ENCODE measurements at regions not wholly inside any gene's neighbourhood (a gene's known extent, or its start where the extent isn't known, plus 50 kb on each side); places are given as distances from the start of the nearest gene placed in this dataset.
"Not testable (repeated sequence)": the region's sequence is repeated elsewhere in the genome, so short reads cannot be mapped to it uniquely, and the experiment has no call there.

DNA sequence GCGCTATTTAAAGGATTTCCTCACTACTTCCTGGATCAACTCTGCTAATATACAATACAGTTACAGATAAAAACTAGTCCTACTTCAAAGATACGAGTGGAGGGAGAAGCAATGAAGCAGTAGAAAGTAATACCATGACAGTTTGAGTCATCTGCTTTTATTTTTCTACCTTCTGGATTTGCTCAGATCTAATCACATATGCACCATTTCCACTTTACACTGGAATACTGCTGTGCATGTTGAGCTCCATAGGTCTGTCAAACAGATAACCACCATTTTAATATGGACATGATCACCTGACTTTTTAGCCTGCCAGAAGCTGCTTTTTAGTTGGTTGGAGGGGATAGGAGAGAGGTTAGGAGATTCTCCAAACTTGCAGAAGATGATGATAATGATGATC, 92.5 kb downstream of the MMUT start:
- no peak for DNase-seq

DNA sequence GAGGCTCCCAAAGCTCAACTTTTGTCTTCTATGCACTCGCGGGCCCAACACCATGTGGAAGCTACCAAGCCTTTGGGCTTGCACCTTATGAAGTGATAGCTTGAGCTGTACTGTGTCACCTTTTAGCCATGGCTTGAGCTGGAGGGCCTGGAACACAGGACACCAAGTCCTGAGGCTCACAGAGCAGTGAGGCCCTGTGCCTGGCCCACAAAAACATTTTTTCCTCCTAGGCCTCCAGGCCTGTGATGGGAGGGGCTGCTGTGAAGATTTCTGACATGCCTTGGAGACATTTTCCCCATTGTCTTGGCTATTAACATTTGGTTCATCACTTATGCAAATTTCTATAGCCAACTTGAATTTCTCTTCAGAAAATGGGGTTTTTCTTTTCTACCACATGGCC, 96.5 kb downstream of the MMUT start:
- DNase-seq = no peak

DNA sequence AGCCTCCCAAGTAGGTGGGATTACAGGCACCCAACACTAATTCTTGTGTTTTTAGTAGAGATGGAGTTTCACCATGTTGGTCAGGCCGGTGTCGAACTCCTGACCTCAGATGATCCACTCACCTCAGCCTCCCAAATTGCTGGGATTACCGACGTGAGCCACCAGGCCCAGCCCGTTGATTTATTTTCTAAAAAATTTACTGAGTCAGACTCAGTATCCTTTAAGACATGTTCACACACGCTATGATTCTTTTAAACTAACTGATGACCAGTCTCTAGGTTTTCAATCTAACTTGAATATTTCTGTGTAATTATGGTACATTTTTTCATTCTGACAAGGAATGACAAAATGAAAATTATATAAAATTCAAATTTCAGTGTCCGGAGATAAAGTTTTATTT, 114.5 kb downstream of the MMUT start:
- DNase-seq = no peak

DNA sequence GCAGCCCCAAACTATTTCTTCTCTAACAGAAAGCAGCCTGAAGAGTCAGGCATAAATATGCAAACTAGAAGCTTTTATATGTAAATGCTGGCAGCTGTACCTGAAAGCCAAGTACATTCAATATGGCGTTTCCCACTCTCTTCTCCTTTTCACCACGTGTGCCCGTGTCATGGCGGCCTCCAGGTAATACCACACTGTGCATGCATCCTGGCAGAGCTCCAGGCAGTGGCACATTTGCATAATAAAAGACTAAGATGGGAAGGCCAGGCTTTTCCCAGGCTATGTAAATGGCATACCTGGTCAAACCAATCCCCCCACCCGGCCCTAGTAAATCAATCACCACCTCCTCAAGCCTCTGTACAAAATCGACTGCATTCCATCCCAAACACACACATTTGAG, 120.6 kb downstream of the MMUT start:
- no peak for DNase-seq

DNA sequence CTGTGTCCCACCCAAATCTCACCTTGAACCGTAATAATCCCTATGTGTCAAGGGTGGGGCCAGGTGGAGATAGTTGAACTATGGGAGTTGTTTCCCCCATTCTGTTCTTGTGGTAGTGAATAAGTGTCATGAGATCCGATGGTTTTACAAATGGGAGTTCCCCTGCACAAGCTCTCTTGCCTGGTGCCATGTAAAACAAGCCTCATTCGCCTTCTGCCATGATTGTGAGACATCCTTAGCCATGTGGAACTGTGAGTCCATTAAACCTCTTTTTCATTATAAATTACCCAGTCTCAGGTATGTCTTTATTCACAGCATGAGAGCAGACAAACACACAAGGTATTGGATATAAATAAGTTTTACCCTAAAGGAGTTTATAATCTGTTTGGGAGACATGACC, 121.2 kb downstream of the MMUT start:
- DNase-seq = no peak

DNA sequence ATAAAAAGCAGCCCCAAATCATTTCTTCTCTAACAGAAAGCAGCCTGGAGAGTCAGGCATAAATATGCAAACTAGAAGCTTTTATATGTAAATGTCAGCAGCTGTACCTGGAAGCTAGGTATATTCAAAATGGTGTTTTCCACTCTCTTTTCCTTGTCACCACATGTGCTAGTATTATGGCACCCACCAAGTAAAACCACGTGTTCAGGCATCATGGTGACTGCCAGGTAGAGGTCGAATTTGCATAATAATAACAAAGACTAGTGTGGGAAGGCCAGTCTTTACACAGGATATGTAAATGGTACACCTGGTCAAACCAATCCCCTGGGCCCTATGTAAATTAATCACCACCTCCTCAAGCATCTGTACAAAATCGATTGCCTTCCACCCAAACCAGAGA, 124.0 kb downstream of the MMUT start:
- DNase-seq = no peak

DNA sequence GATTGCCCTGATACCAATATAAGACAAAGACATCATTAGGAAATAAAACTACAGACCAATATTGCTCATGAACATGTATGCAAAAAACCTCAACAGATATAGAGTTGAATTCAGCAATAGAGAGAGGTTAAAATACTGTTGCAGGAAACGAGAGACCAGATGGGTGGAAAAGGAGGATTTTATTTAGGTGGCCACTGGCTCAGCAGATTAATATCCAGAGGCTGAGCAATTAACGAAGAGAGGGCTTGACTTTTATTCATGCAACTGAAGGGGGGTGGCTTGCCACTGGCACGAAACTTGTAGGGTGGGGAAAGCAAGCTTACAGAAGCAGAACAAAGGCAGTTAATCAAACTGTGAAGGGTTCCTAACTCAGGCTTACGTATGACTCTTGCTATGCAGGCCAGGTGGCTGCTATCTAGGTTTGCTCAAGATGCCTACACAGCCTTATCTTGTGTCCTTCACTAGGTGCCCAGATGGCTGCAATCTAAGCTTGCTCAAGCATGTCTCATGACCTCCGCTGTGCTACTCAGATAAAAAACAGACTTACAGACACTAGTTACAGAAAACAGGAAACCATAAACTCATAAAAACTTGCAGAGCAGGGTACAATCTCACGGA, 126.4 kb downstream of the MMUT start:
- DNase-seq = no peak

DNA sequence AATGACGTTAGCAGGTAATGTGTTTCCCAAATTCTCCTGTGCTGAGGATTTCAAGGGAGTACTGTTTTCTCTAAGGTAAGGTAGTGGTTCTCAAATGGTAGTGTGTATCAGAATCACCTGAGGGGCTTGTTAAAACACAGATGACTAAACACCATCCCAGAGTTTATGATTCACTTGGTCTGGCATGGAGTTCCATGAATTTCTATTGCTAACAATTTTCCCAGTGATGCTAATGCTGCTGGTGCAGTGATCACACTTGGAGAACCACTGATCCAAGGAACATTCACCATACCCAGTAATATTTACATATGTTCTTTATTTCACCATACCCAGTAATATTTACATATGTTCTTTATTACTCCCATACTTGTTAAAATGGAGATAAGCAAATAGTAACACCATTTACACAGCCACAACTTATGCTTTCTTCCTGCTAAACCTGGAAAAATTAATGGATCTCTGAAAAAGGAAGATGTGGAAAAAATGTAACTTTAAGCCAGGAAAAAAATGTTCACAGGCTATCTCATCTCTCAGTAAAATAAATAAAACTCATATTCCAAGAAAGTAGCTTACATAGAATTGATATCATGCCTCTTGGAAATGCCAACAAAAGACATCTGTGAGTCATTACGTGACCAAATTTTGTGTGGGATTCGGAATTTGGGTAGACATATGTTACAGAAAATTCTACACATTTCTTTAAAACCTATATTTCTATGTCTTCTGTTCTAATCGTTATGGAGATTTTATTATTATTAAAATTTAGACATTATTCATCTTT, 129.5 kb downstream of the MMUT start:
- DNase-seq = no peak

DNA sequence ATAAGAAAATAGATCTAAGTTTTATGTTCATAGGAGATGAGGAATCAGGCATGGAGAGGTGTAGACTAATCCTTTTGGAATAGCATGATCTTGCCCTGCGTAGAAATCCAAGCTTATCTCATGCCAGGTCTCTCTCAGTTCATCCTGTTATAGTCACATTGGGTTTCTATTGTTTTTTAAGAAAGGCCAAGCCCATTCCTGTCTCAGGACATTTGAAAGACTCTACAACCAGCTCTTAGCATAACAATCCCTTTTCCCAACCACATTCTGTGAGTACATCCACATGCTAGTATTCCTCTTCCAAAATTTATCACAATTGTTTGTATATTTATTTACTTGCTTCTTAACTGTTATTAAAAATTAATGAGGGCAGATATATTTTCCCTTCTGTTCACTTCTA, 130.3 kb downstream of the MMUT start:
- no peak for DNase-seq

DNA sequence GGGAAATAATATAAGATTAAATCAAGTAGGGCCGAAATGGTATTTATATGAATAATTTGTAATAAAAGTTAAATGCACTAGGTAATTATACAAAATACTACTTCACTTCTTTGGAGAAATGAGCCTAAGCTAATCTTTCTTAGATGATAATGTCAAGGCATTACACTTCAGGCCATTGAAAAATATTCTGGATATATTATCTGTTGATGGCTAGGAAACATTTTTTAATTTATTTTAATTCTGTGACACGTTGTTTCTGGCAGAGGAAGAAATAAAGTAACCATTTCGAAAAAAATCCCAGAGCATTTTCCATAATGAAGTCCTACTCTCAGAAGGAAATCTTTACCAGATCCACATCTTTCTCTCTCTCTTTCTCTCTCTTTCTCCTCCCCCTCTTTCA, 133.9 kb downstream of the MMUT start:
- no peak for DNase-seq

DNA sequence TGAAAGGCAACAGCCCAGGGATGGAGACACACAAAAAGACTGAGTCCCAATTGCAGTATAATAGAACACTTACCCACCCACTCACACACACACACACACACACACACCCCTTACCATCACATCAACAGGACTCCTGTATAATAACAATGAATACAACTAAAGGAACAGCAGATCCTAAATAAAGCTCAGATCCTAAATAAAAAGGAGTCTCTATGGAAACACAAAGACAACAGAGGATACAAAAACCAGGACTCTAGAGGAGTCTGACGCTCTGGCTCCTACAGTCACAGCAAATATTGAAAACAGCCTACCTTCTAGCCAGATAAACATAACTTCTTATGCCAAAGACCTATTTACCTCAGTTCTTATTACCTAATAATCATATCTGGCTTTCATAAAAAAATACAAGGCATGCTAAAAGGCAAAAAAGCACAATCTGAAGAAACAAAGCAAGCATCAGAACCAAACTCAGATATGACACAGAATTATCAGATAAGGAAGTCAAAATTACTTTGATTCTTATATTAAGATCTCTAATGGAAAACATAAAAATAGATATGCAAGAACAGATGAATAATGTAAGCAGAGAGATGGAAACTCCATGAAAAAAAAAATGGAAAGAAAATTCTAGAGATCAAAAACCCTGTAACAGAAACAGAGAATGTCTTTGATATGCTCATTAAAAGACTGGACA, 134.9 kb downstream of the MMUT start:
- no peak for DNase-seq

DNA sequence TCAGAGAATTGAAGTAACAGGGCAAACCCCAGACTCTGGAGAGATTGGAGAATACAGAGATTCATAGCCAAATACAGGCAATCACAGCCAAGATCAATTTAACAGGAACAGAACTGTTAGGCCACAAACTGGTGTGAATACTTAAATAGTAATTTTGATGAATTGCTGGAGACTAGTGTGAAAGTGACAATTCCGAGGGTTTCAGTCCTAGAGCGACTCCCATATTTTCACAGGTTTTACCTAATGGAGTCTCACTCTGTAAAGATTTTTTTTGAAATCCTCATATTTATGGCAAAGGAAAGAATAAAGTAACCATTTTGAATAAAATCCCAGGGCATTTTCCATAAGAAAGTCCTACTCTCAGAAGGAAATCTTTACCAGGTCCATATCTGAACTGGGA, 135.5 kb downstream of the MMUT start:
- DNase-seq = no peak

DNA sequence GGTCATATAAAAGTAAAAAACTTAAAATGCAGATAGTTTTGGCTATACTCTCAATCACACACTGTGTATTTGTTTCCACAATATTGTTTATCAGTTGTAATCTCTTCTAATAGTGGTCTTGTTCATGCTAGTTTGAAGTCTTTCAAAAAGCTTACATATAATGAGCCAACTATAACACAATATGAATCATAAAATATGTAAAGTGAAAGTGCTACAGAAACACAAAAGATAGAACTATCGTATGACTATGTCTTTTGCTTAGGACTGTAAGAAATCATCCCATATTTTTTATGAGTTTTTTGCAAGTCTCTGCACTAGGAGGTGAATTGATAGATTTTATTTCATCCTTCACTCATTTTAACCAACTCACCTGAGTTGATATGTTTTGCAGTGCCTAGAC, 136.0 kb downstream of the MMUT start:
- no peak for DNase-seq

DNA sequence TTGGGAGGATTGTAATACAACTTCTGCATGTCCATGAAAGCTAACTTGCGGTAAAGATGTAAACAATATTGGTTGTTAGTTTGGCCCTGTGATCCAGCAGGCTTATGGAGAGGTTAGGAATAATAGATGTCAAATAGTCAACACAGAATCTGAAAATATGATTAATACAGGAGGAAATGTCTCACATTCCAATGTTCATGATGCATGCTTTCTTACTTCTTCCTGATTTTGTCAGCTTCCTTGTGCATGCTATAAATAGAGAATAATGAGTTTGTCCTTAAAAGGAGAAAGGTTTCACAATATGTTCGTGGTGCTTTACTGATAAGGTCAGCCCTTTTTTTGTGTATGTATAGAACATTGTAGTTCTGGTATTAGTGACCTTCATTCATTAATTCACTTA, 136.7 kb downstream of the MMUT start:
- DNase-seq = no peak

DNA sequence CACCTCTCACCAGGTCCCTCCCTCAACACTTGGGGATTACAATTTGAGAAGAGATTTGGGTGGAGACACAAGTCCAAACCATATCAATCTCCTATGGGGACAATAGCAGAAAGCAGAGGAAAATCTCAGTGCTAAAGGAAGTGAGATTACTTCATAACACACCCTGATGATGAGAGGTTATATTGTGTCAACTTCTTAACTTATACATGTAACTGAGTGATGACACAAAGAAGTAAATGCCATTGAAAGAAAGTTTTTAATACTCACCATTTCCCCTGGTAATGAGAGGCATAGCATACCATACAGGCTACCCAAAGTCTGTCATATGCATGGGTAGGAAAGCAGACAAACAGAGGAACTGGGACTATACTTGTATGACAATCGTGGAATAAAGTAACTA, 137.2 kb downstream of the MMUT start:
- no peak for DNase-seq

DNA sequence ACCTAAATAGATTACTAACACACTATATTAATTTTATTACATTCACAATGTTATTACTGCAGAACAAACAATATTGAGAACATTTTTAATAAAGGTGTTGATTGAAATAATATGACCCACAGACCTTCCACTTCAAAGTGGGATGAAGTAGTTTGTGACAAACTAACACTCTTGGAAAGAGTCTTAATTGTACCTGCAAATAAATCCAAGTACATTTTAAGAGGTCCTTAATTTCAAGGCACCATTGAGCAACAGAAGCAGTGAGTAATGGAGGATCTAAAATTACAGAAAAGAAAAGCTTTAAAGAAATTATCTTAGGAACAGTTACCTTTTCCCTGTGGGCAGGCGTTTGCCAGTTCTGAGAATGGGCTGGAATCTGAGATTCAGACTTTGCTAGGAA, 140.2 kb downstream of the MMUT start:
- no peak for DNase-seq

DNA sequence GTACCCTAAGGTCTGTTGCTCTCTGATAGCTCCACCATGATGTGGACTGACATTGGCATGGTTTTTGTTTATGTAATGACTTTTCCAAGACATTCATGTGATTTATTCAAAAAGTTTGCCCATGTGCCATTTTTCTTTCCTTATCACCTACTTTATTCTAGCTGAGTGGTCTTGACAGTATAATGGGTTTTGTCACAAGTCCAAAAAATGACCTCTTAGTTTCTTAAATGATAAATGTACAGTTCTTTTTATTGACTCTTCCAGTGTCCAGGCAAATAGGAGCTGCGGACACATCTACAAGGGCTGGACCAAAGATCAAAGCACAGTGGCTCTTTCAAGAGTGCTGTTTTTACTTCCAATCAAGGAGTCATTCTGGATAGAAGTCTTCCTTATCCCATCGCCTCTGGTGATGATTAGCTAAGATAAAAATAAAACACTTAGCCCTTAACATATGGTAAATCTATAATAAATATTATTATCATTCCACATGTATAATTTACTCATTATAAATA, 141.4 kb downstream of the MMUT start:
- no peak for DNase-seq

DNA sequence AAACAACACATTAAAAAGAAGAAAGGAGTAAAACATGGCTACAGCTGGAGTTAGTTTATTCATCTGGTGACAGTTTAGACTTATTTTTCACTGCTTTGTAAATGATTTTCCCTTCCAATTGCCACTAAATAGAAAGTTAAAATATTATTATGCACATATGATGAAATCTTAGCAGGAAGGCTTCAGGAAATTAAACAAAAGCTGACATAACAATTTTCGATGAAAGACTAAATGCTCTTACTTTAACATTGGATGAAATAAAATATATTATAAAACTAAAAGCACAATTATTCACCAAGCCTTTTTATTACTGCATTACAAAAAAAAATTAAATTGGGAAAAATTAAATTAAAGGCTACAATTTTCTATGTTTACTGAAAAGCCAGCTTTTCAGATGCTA, 158.0 kb downstream of the MMUT start:
- no peak for DNase-seq

DNA sequence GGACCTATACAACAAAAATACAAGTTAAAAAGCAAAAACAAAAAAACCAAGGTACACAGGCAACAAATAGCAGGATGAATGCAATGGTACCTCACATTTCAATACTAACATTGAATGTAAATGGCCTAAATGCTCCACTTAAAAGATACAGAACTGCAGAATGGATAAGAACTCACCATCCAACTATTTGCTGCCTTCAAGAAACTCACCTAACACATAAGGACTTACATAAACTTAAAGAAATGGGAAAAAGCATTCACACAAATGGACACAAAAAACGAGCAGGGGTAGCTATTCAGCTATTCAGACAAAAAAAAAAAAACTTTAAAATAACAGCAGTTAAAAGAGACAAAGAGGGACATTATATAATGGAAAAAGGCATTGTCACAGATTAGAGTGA, 158.7 kb downstream of the MMUT start:
- not testable (repeated sequence) for DNase-seq

DNA sequence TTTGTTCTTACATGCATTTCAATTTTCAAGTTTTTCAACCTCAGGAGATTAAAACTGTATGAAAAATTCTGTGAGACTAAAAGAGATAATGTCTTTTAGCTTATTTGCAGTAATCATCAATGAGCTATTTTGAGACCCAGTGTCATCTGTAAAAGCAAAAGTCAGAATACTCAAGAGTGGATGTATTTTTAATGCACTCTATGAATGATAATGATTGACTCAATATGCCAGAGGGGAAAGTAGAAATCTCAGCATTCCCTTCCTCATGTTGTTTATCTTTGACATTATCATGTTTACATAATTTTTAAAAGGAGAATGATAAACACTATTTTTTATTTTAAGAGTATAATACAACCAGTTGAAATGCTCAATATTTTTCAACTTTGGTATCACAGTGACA, 162.1 kb downstream of the MMUT start:
- no peak for DNase-seq

DNA sequence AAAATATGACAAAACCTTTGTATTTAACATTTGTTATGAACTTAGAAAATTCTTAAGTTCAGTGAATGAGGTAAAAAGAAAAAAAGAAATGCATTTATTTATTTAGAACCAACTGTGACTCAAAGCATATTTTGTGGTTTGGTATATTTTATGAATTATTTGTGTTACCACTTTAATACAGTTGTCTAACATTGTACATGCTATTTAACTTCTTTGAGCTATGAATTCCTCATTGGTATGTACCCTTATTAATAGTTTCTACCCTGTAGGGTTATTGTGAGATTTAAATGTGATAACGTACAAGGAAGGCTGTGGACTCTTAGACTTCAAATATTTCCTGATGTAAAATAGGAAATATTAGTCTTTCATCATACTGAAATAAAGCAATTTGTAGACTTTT, 162.6 kb downstream of the MMUT start:
- DNase-seq = no peak

DNA sequence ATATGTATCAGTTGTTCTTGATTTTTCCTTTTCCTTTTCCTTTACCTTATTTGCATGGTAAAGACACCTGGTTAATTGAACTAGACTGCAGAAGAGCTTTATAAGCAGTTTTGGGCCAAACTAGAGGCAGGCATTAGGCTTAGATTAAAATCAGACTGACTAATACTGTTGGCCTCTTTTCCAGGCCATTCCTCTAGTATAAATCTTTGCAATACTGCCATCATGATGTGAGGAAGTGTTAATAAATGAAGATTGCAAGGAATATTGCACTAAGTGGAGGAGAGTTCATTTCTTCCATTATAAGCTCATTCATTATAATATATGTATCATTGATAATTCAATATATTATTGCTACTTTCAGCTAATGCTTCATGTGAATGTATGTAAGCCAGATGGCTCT, 163.8 kb downstream of the MMUT start:
- no peak for DNase-seq

DNA sequence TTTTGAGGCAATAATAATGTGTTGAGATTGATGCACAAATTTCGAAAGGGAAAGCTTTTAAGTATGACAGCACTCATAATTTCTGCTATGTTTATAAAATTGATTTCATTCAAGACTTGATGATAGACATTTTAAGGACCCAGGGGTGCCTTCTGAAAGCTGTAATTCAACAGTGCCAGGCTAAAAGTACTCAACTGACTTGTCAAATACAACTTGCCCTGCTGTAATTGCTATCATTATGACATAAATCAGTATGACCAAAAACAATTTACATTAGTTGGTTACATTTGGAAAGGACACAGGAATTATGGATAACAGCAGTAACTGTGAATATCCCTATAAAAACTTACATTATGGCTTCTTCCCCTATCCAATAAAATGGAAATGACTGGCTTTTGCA, 178.9 kb downstream of the MMUT start:
- no peak for DNase-seq
